SK-N-SH (cell line): ENCODE measurements at regions not wholly inside any gene's neighbourhood (a gene's known extent, or its start where the extent isn't known, plus 50 kb on each side); places are given as distances from the start of the nearest gene placed in this dataset.

Experiments
- CTCF ChIA-PET: fragments of 300-600, 350-600 bp; formaldehyde crosslinking; extraction: SDS; loops from one replicate; lab custom pipeline; 2021; lab: Yijun Ruan, JAX
- POLR2A ChIA-PET: fragments of 350-600 bp; sonication (Branson Sonifier 250); formaldehyde crosslinking; extraction: SDS; loops from one replicate; lab custom pipeline; 2020; ENCODE audit warnings: antibody characterized with exemption, inconsistent platforms; lab: Yijun Ruan, JAX
- DNase-seq: peaks from one replicate; pipeline ENCODE4 v3.0.0; 2012
- H2AFZ ChIP-seq: fragments of 200-600 bp; sonication (generic); 2 replicates; pipeline ENCODE4 v1.8.1; 2016; ENCODE audit warnings: antibody characterized with exemption, mild to moderate bottlenecking, low read depth
- H3F3A ChIP-seq: fragments of 200-600 bp; sonication (generic); replicated peaks from 2 replicates; pipeline ENCODE3; 2016; ENCODE audit warnings: antibody characterized with exemption, mild to moderate bottlenecking; ENCODE audit not compliant: insufficient read depth
- H3K27ac ChIP-seq, 2 experiments: fragments of 200-500 bp in 1 of 2; fragments of 200-600 bp in 1 of 2; sonication (Bioruptor generic) in 1 of 2; sonication (generic), shearing (Covaris generic) in 1 of 2; 2 replicates each; pipeline versions ENCODE4 v1.5.1 to v1.6.1; 2014 to 2016; ENCODE audit warnings: low read depth in 2 of 2, inconsistent platforms in 1 of 2, low read length in 1 of 2, mild to moderate bottlenecking in 1 of 2, mixed read lengths in 1 of 2
- H3K27me3 ChIP-seq: fragments of 200-600 bp; sonication (generic), shearing (Covaris generic); 2 replicates; pipeline ENCODE4 v1.6.1; 2016; ENCODE audit warnings: mixed run types; ENCODE audit not compliant: insufficient read depth
- H3K36me3 ChIP-seq, 2 experiments: fragments of 200-500 bp in 1 of 2; fragments of 200-600 bp in 1 of 2; sonication (Bioruptor generic) in 1 of 2; sonication (generic) in 1 of 2; replicated peaks in 1 of 2; 2 replicates each; pipeline versions ENCODE3 to v1.5.1; 2014 to 2016; ENCODE audit warnings: low read length in 1 of 2, mild to moderate bottlenecking in 1 of 2; ENCODE audit not compliant: insufficient read depth in 2 of 2, control insufficient read depth in 1 of 2
- H3K4me1 ChIP-seq, 2 experiments: fragments of 200-500 bp in 1 of 2; fragments of 200-600 bp in 1 of 2; sonication (Bioruptor generic) in 1 of 2; sonication (generic), shearing (Covaris generic) in 1 of 2; 2 replicates each; pipeline versions ENCODE4 v1.5.1 to v1.6.1; 2014 to 2016; ENCODE audit warnings: low read depth in 1 of 2, low read length in 1 of 2, mixed run types in 1 of 2; ENCODE audit not compliant: insufficient read depth in 2 of 2, control insufficient read depth in 1 of 2
- H3K4me2 ChIP-seq: fragments of 200-600 bp; sonication (generic), shearing (Covaris generic); 2 replicates; pipeline ENCODE4 v1.6.1; 2017; ENCODE audit warnings: mixed run types
- H3K4me3 ChIP-seq, 2 experiments: fragments of 200-500 bp in 1 of 2; fragments of 200-600 bp in 1 of 2; sonication (Bioruptor generic) in 1 of 2; sonication (generic), shearing (Covaris generic) in 1 of 2; 2 replicates each; pipeline versions ENCODE4 v1.5.1 to v1.8.1; 2014 to 2016; ENCODE audit warnings: low read depth in 2 of 2, inconsistent platforms in 1 of 2, low read length in 1 of 2, mild to moderate bottlenecking in 1 of 2, mixed read lengths in 1 of 2, moderate library complexity in 1 of 2
- H3K79me2 ChIP-seq: fragments of 200-600 bp; sonication (generic); 2 replicates; pipeline ENCODE4 v1.8.1; 2017; ENCODE audit warnings: mild to moderate bottlenecking; ENCODE audit not compliant: insufficient read depth
- H3K9ac ChIP-seq: fragments of 200-600 bp; sonication (generic); 2 replicates; pipeline ENCODE4 v1.6.1; 2017; ENCODE audit warnings: mixed run types
- H3K9me2 ChIP-seq: fragments of 200-600 bp; sonication (generic); 2 replicates; pipeline ENCODE4 v1.6.1; 2017; ENCODE audit warnings: mixed run types
- H3K9me3 ChIP-seq: fragments of 200-600 bp; sonication (generic); 2 replicates; pipeline ENCODE4 v1.6.1; 2017; ENCODE audit warnings: mixed run types, mild to moderate bottlenecking, moderate library complexity
- H4K20me1 ChIP-seq: fragments of 200-600 bp; sonication (generic); 2 replicates; pipeline ENCODE4 v1.6.1; 2017; ENCODE audit warnings: mild to moderate bottlenecking, mixed run types; ENCODE audit not compliant: insufficient read depth
- CHD2 ChIP-seq: fragments of 150-350 bp; IDR thresholded peaks from 2 replicates; pipeline ENCODE4 v1.6.1; 2018; ENCODE audit warnings: low read length; ENCODE audit not compliant: partially characterized antibody
- ELF1 ChIP-seq: IDR thresholded peaks from 2 replicates; pipeline ENCODE4 v1.4.0; 2012
- EP300 ChIP-seq, 2 experiments: IDR thresholded peaks; 2 replicates each; pipeline versions ENCODE4 v1.4.0 to v1.6.1; 2012; ENCODE audit warnings: borderline replicate concordance in 1 of 2, low read depth in 1 of 2, low read length in 1 of 2
- EZH2phosphoT487 ChIP-seq: fragments of 200-600 bp; sonication (generic); IDR thresholded peaks from 2 replicates; pipeline ENCODE4 v1.6.1; 2017; ENCODE audit warnings: low read depth, mixed run types, mild to moderate bottlenecking, antibody characterized with exemption, moderate library complexity, borderline replicate concordance
- FOSL2 ChIP-seq: IDR thresholded peaks from 2 replicates; pipeline ENCODE4 v1.4.0; 2012; ENCODE audit warnings: low read depth, mild to moderate bottlenecking, moderate library complexity, borderline replicate concordance
- FOXJ3 ChIP-seq: sonication (generic); formaldehyde crosslinking; IDR thresholded peaks from 2 replicates; pipeline ENCODE4 v1.5.1; 2020; ENCODE audit warnings: mild to moderate bottlenecking, missing genetic modification reagents
- FOXM1 ChIP-seq: IDR thresholded peaks from 2 replicates; pipeline ENCODE4 v1.4.0; 2012; ENCODE audit warnings: low read depth, mild to moderate bottlenecking
- GATA2 ChIP-seq: sonication (generic); formaldehyde crosslinking; IDR thresholded peaks from 2 replicates; pipeline ENCODE4 v1.5.0; 2020; ENCODE audit warnings: mild to moderate bottlenecking, missing genetic modification reagents
- JUND ChIP-seq: IDR thresholded peaks from 2 replicates; pipeline ENCODE4 v1.4.0; 2012
- MEF2A ChIP-seq: IDR thresholded peaks from 2 replicates; pipeline ENCODE4 v1.4.0; 2012; ENCODE audit warnings: low read depth, borderline replicate concordance
- MXI1 ChIP-seq: IDR thresholded peaks from 2 replicates; pipeline ENCODE4 v1.6.1; 2012; ENCODE audit warnings: mild to moderate bottlenecking, low read depth, low read length, improper control_type of control experiment
- NFIC ChIP-seq: IDR thresholded peaks from 2 replicates; pipeline ENCODE4 v1.4.0; 2012; ENCODE audit warnings: borderline replicate concordance
- NRF1 ChIP-seq: IDR thresholded peaks from 2 replicates; pipeline ENCODE4 v1.6.1; 2012; ENCODE audit warnings: low read depth, mild to moderate bottlenecking, low read length
- POLR2AphosphoS5 ChIP-seq: IDR thresholded peaks from 2 replicates; pipeline ENCODE4 v1.6.1; 2012; ENCODE audit warnings: low read depth, low read length
- RCOR1 ChIP-seq: fragments of 150-350 bp; IDR thresholded peaks from 2 replicates; pipeline ENCODE4 v1.6.1; 2017; ENCODE audit warnings: antibody characterized with exemption, low read length
- RXRA ChIP-seq: IDR thresholded peaks from 2 replicates; pipeline ENCODE4 v1.4.0; 2012; ENCODE audit warnings: low read depth, mild to moderate bottlenecking, borderline replicate concordance
- SIN3A ChIP-seq: IDR thresholded peaks from 2 replicates; pipeline ENCODE4 v1.6.1; 2012; ENCODE audit warnings: low read depth, mild to moderate bottlenecking, low read length, moderate library complexity, borderline replicate concordance
- SMC3 ChIP-seq: IDR thresholded peaks from 2 replicates; pipeline ENCODE4 v1.6.1; 2012; ENCODE audit warnings: low read depth, low read length, improper control_type of control experiment
- TAF1 ChIP-seq: IDR thresholded peaks from 2 replicates; pipeline ENCODE4 v1.6.1; 2012; ENCODE audit warnings: low read depth, mild to moderate bottlenecking, low read length, moderate library complexity, borderline replicate concordance
- TEAD4 ChIP-seq: IDR thresholded peaks from 2 replicates; pipeline ENCODE4 v1.4.0; 2012; ENCODE audit warnings: mild to moderate bottlenecking, borderline replicate concordance; ENCODE audit not compliant: insufficient read depth
- USF1 ChIP-seq: IDR thresholded peaks from 2 replicates; pipeline ENCODE4 v1.4.0; 2012; ENCODE audit warnings: low read depth, borderline replicate concordance
- YY1 ChIP-seq: IDR thresholded peaks from 2 replicates; pipeline ENCODE4 v1.4.0; 2012; ENCODE audit warnings: low read depth, mild to moderate bottlenecking
- WGBS: methylation state at CpG from one replicate; pipeline ENCODE4 v1.1.6; 2017; ENCODE audit warnings: low lambda C conversion rate; 5-methylcytosine and 5-hydroxymethylcytosine counted together
- TF ChIP-seq, protein P1 (sequence below): fragments of 200-600 bp; sonication (generic); IDR thresholded peaks from 2 replicates; pipeline ENCODE4 v1.6.1; 2017; ENCODE audit warnings: antibody characterized with exemption, mild to moderate bottlenecking, moderate library complexity
- TF ChIP-seq, protein P2 (sequence below): fragments of 150-350 bp; IDR thresholded peaks from 2 replicates; pipeline ENCODE4 v1.6.1; 2017; ENCODE audit warnings: antibody characterized with exemption, low read length, low read depth, borderline replicate concordance
- TF ChIP-seq, protein P3 (sequence below): IDR thresholded peaks from 2 replicates; pipeline ENCODE4 v1.4.0; 2012; ENCODE audit warnings: low read depth
- TF ChIP-seq, protein P4 (sequence below): IDR thresholded peaks from 2 replicates; pipeline ENCODE4; 2012
- TF ChIP-seq, protein P5 (sequence below): IDR thresholded peaks from 2 replicates; pipeline ENCODE4 v1.4.0; 2012; ENCODE audit warnings: low read depth, borderline replicate concordance

DNA sequence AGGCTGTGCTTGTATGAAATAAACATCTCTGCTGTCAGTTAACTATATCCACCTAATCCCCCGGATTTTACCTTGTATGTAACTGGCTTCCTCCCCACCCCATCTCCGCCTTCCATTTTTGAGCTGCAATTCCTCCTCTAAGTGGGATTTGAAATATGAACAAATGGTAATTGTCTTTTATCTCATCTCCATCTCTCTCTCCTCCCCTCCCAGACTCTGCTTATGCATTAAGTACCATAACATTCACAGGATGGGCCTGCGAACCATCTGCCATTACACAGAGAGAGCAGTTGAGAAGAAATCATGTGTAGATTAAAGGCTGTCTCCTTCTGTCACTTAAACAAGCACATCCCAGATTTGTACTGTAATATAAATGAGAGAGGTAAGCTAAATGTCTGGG, 1169.9 kb downstream of the TYW1 start:
- no peaks in the 10 kb centered on the region for H3K27me3 ChIP-seq
- H2AFZ ChIP-seq: no peak overlapping the region
- no peaks in the 10 kb centered on the region for H3K79me2 ChIP-seq
- no peaks in the 10 kb centered on the region for H3K9me3 ChIP-seq
- no peaks in the 10 kb centered on the region for H3K36me3 ChIP-seq
- H3K27ac ChIP-seq: peak overlapping the region in 1 of 2 experiments; percentile 58; a peak in 2 of 4 replicates
- H4K20me1 ChIP-seq: no peaks in the 10 kb centered on the region
- POLR2A ChIA-PET: no interaction called here
- DNase-seq: peak; percentile 87
- no peaks in the 10 kb centered on the region for H3K9me2 ChIP-seq
- H3K9ac ChIP-seq: no peak overlapping the region
- no peak overlapping the region for H3K4me3 ChIP-seq
- 10% methylated on average over 3 of the region's 3 CpGs for WGBS
- no peak overlapping the region for H3K4me2 ChIP-seq
- no peaks in the 10 kb centered on the region for H3F3A ChIP-seq
- CTCF ChIA-PET: interaction anchor here (0.6 to 2.0 kb wide), 5 partner anchors 10 to 683 kb away, joined by 3 to 16 read pairs (median 4); no protein-coding TSS in a partner anchor
- H3K4me1 ChIP-seq: peaks cover 0 to 2% of the 10 kb centered on the region in 2 experiments; a peak in 1 of 4 replicates
- peak; percentile 90 for TF ChIP-seq CHD2
- peak; percentile 17; the same call in 1 of the 2 replicates for TF ChIP-seq POLR2AphosphoS5
- no peak; the same call in 1 of the 2 replicates for TF ChIP-seq SMC3
- TF ChIP-seq SIN3A: no peak
- TF ChIP-seq, protein P1, sequence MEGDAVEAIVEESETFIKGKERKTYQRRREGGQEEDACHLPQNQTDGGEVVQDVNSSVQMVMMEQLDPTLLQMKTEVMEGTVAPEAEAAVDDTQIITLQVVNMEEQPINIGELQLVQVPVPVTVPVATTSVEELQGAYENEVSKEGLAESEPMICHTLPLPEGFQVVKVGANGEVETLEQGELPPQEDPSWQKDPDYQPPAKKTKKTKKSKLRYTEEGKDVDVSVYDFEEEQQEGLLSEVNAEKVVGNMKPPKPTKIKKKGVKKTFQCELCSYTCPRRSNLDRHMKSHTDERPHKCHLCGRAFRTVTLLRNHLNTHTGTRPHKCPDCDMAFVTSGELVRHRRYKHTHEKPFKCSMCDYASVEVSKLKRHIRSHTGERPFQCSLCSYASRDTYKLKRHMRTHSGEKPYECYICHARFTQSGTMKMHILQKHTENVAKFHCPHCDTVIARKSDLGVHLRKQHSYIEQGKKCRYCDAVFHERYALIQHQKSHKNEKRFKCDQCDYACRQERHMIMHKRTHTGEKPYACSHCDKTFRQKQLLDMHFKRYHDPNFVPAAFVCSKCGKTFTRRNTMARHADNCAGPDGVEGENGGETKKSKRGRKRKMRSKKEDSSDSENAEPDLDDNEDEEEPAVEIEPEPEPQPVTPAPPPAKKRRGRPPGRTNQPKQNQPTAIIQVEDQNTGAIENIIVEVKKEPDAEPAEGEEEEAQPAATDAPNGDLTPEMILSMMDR: no peak
- TF ChIP-seq, protein P2, sequence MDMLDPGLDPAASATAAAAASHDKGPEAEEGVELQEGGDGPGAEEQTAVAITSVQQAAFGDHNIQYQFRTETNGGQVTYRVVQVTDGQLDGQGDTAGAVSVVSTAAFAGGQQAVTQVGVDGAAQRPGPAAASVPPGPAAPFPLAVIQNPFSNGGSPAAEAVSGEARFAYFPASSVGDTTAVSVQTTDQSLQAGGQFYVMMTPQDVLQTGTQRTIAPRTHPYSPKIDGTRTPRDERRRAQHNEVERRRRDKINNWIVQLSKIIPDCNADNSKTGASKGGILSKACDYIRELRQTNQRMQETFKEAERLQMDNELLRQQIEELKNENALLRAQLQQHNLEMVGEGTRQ: no peak
- TF ChIP-seq RCOR1: peak; percentile 94
- no peak for TF ChIP-seq RXRA
- TF ChIP-seq, protein P3, sequence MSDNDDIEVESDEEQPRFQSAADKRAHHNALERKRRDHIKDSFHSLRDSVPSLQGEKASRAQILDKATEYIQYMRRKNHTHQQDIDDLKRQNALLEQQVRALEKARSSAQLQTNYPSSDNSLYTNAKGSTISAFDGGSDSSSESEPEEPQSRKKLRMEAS: no peak
- TF ChIP-seq MEF2A: no peak
- TF ChIP-seq YY1: no peak
- TF ChIP-seq TAF1: no peak
- 0 out of 2 replicates have a peak, but pooled peaks have one; percentile 21 for TF ChIP-seq TEAD4
- TF ChIP-seq JUND: no peak
- TF ChIP-seq EP300 (IDR thresholded peaks at IDR 0.05; ENCODE audit: borderline replicate concordance in 1 of 2, low read depth in 1 of 2, low read length in 1 of 2): peak in 1 of 2 experiments; percentile 96; a peak in 2 of 4 replicates
- peak; percentile 77 for TF ChIP-seq MXI1
- TF ChIP-seq, protein P4, sequence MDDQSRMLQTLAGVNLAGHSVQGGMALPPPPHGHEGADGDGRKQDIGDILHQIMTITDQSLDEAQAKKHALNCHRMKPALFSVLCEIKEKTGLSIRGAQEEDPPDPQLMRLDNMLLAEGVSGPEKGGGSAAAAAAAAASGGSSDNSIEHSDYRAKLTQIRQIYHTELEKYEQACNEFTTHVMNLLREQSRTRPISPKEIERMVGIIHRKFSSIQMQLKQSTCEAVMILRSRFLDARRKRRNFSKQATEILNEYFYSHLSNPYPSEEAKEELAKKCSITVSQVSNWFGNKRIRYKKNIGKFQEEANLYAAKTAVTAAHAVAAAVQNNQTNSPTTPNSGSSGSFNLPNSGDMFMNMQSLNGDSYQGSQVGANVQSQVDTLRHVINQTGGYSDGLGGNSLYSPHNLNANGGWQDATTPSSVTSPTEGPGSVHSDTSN: no peak; the same call in 1 of the 2 replicates
- TF ChIP-seq EZH2phosphoT487: no peak
- TF ChIP-seq, protein P5, sequence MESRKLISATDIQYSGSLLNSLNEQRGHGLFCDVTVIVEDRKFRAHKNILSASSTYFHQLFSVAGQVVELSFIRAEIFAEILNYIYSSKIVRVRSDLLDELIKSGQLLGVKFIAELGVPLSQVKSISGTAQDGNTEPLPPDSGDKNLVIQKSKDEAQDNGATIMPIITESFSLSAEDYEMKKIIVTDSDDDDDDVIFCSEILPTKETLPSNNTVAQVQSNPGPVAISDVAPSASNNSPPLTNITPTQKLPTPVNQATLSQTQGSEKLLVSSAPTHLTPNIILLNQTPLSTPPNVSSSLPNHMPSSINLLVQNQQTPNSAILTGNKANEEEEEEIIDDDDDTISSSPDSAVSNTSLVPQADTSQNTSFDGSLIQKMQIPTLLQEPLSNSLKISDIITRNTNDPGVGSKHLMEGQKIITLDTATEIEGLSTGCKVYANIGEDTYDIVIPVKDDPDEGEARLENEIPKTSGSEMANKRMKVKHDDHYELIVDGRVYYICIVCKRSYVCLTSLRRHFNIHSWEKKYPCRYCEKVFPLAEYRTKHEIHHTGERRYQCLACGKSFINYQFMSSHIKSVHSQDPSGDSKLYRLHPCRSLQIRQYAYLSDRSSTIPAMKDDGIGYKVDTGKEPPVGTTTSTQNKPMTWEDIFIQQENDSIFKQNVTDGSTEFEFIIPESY: no peak
- peak; percentile 100 for TF ChIP-seq GATA2 (CRISPR knock-in tag)
- no peak for TF ChIP-seq USF1
- TF ChIP-seq FOSL2: no peak
- TF ChIP-seq NRF1: no peak
- TF ChIP-seq FOXM1: no peak
- no peak for TF ChIP-seq NFIC
- peak; percentile 94 for TF ChIP-seq FOXJ3 (CRISPR knock-in tag)
- no peak for TF ChIP-seq ELF1
